Body of pancreas (tissue), 4 donors: ENCODE measurements at regions not wholly inside any gene's neighbourhood (a gene's known extent, or its start where the extent isn't known, plus 50 kb on each side); places are given as distances from the start of the nearest gene placed in this dataset.
A peak's percentile ranks its signal among the peaks of the same experiment; 100 is the strongest.

Experiments
- ATAC-seq: fragments of 150-250 bp; one replicate; pipeline ENCODE4 v1.9.1; 2016
- DNase-seq, 4 donors: peaks; one replicate each; pipeline ENCODE4 v3.0.0-alpha.2; 2019
- H3K27ac ChIP-seq, 4 donors: fragments of 200-600 bp; sonication (generic); 1 replicate in 3 of 4; 2 replicates in 1 of 4; pipeline versions ENCODE4 v1.5.1 to v1.6.1; 2016 to 2019; ENCODE audit warnings: mild to moderate bottlenecking in 1 of 4, mixed read lengths in 1 of 4, moderate library complexity in 1 of 4
- H3K27me3 ChIP-seq, 2 donors: fragments of 200-600 bp; sonication (generic); one replicate each; pipeline ENCODE4 v1.6.0; 2016; ENCODE audit warnings: mild to moderate bottlenecking in 1 of 2
- H3K36me3 ChIP-seq, 2 donors: fragments of 200-600 bp; sonication (generic); replicated peaks in 1 of 2; 2 replicates each; pipeline ENCODE4 v1.5.1; 2016; ENCODE audit warnings: low read depth in 2 of 2; ENCODE audit not compliant: insufficient read depth in 1 of 2
- H3K4me1 ChIP-seq: fragments of 200-600 bp; sonication (generic); one replicate; pipeline ENCODE4 v1.6.0; 2016
- H3K4me3 ChIP-seq, 2 donors: fragments of 200-600 bp; sonication (generic); 1 replicate in 1 of 2; 2 replicates in 1 of 2; pipeline ENCODE4 v1.5.1; 2016 to 2019
- H3K9me3 ChIP-seq, 3 donors: fragments of 200-600 bp; sonication (generic); 1 replicate in 2 of 3; 2 replicates in 1 of 3; pipeline ENCODE4 v1.5.1; 2016
- CTCF ChIP-seq, 7 experiments: fragments of 450-650 bp in 4 of 7; fragments of 200-600 bp in 3 of 7; sonication (generic) in 3 of 7; IDR thresholded peaks; one replicate each; pipeline ENCODE4 v1.5.1; 2016 to 2019; ENCODE audit warnings: antibody characterized with exemption in 7 of 7
- POLR2A ChIP-seq, 3 donors: fragments of 450-650 bp; IDR thresholded peaks; one replicate each; pipeline ENCODE4 v1.6.1; 2016; ENCODE audit warnings: antibody characterized with exemption in 3 of 3, mild to moderate bottlenecking in 2 of 3
- WGBS, 2 donors: methylation state at CpG; one replicate each; pipeline ENCODE4 v1.1.5; 2017; 5-methylcytosine and 5-hydroxymethylcytosine counted together
- intact Hi-C: fragments of 100-400 bp; cut with DNase I; formaldehyde crosslinking; loops from one replicate; pipeline ENCODE4 v1.15.1; 2023

- Histone ChIP-seq H3K27ac (no peak overlapping the region), H3K9me3 (no peaks in the 10 kb centered on the region), H3K4me1 (no peaks in the 10 kb centered on the region), H3K27me3 (no peaks in the 10 kb centered on the region), H3K4me3 (no peak overlapping the region), H3K36me3 (no peaks in the 10 kb centered on the region)
- 36 to 61% methylated on average over 1 of the region's 1 CpG for WGBS, 2 donors
- DNase-seq (no peak), ATAC-seq (no peak)
- intact Hi-C loops, result no loop called here
- no peak for TF ChIP-seq CTCF (IDR thresholded peaks at IDR 0.05)
- no peak for TF ChIP-seq POLR2A (IDR thresholded peaks at IDR 0.05)
Measured at GRCh38 chr6:69623357-69623756, 173.5 kb downstream of the LMBRD1 start.

- DNase-seq (no peak), ATAC-seq (no peak)
- Histone ChIP-seq H3K27ac (no peak overlapping the region), H3K9me3 (no peaks in the 10 kb centered on the region), H3K27me3 (no peaks in the 10 kb centered on the region), H3K4me1 (no peaks in the 10 kb centered on the region), H3K36me3 (no peaks in the 10 kb centered on the region), H3K4me3 (no peak overlapping the region)
- intact Hi-C loops, result no loop called here
- TF ChIP-seq POLR2A (IDR thresholded peaks at IDR 0.05) (no peak), CTCF (IDR thresholded peaks at IDR 0.05) (no peak)
- 42 to 55% methylated on average over 2 of the region's 2 CpGs for WGBS, 2 donors
Measured at GRCh38 chr6:69622924-69623323, 173.9 kb downstream of the LMBRD1 start.

- intact Hi-C loops, result no loop called here
Measured at GRCh38 chr6:69622230-69622629, 174.6 kb downstream of the LMBRD1 start.

GRCh38 chr6:69617163-69617562 lies 179.6 kb downstream of the LMBRD1 start:
- no peaks in the 10 kb centered on the region for H3K9me3 ChIP-seq
- intact Hi-C loops, result no loop called here
- H3K4me3 ChIP-seq, result no peak overlapping the region
- WGBS, 2 donors, result 61 to 81% methylated on average over 6 to 7 of the region's 7 CpGs
- H3K27ac ChIP-seq, result no peak overlapping the region
- TF ChIP-seq CTCF (IDR thresholded peaks at IDR 0.05), result no peak
- no peak for TF ChIP-seq POLR2A (IDR thresholded peaks at IDR 0.05)
- ATAC-seq, result no peak
- H3K4me1 ChIP-seq, result no peaks in the 10 kb centered on the region
- DNase-seq, result no peak
- H3K36me3 ChIP-seq, result no peaks in the 10 kb centered on the region
- no peaks in the 10 kb centered on the region for H3K27me3 ChIP-seq

More at GRCh38 chr6:69622230-69622629, 174.6 kb downstream of the LMBRD1 start:
- TF ChIP-seq CTCF (IDR thresholded peaks at IDR 0.05) (no peak), POLR2A (IDR thresholded peaks at IDR 0.05) (no peak)
- Histone ChIP-seq H3K27ac (no peak overlapping the region), H3K9me3 (no peaks in the 10 kb centered on the region), H3K27me3 (no peaks in the 10 kb centered on the region), H3K36me3 (no peaks in the 10 kb centered on the region), H3K4me1 (no peaks in the 10 kb centered on the region), H3K4me3 (no peak overlapping the region)
- DNase-seq, result peak in 1 of 4 donors; percentile 4
- WGBS, 2 donors, result 38% methylated on average over 3 of the region's 3 CpGs
- ATAC-seq, result no peak

- WGBS, 2 donors, result 58 to 60% methylated on average over 2 of the region's 2 CpGs
- TF ChIP-seq POLR2A (IDR thresholded peaks at IDR 0.05) (no peak), CTCF (IDR thresholded peaks at IDR 0.05) (no peak)
- Histone ChIP-seq H3K9me3 (no peaks in the 10 kb centered on the region), H3K4me3 (no peak overlapping the region), H3K27ac (no peak overlapping the region), H3K27me3 (no peaks in the 10 kb centered on the region), H3K36me3 (no peaks in the 10 kb centered on the region), H3K4me1 (no peaks in the 10 kb centered on the region)
- intact Hi-C loops, result no loop called here
- no peak for ATAC-seq
- no peak for DNase-seq
Measured at GRCh38 chr6:69609836-69610472, 186.9 kb downstream of the LMBRD1 start.
